Naive B cell (primary cell): ENCODE measurements at regions not wholly inside any gene's neighbourhood (a gene's known extent, or its start where the extent isn't known, plus 50 kb on each side); places are given as distances from the start of the nearest gene placed in this dataset.
"Not testable (repeated sequence)": the region's sequence is repeated elsewhere in the genome, so short reads cannot be mapped to it uniquely, and the experiment has no call there.

Experiments
- ATAC-seq, 2 donors: fragments of 150-1000 bp; cut with Tn5 transposase; 2 replicates each; pipeline ENCODE4 v1.10.0; 2021; ENCODE audit warnings: low read depth in 2 of 2, mild to moderate bottlenecking in 2 of 2, moderate library complexity in 2 of 2
- DNase-seq: peaks from one replicate; pipeline ENCODE4 v3.0.0; 2022
- H3K27ac Mint-ChIP-seq, 6 donors: one replicate each; pipeline ENCODE4 v1.8.0; 2020 to 2022; ENCODE audit warnings: mild to moderate bottlenecking in 6 of 6, mixed read lengths in 6 of 6, moderate library complexity in 5 of 6, inconsistent platforms in 2 of 6
- H3K27me3 Mint-ChIP-seq, 3 donors: one replicate each; pipeline ENCODE4 v1.8.0; 2021 to 2022; ENCODE audit warnings: mixed read lengths in 3 of 3, mild to moderate bottlenecking in 1 of 3
- H3K36me3 Mint-ChIP-seq, 2 donors: one replicate each; pipeline ENCODE4 v1.8.0; 2020 to 2022; ENCODE audit warnings: mixed read lengths in 2 of 2, inconsistent platforms in 1 of 2, mild to moderate bottlenecking in 1 of 2
- H3K4me1 Mint-ChIP-seq, 3 donors: one replicate each; pipeline ENCODE4 v1.8.0; 2020 to 2022; ENCODE audit warnings: mixed read lengths in 3 of 3, inconsistent platforms in 1 of 3, mild to moderate bottlenecking in 1 of 3, moderate library complexity in 1 of 3
- H3K4me3 Mint-ChIP-seq, 8 donors: one replicate each; pipeline ENCODE4 v1.8.0; 2020 to 2022; ENCODE audit warnings: mild to moderate bottlenecking in 8 of 8, mixed read lengths in 8 of 8, moderate library complexity in 8 of 8, inconsistent platforms in 2 of 8
- H3K9me3 Mint-ChIP-seq, 7 donors: one replicate each; pipeline ENCODE4 v1.8.0; 2020 to 2022; ENCODE audit warnings: mixed read lengths in 7 of 7, mild to moderate bottlenecking in 5 of 7, inconsistent platforms in 2 of 7, moderate library complexity in 1 of 7

DNA sequence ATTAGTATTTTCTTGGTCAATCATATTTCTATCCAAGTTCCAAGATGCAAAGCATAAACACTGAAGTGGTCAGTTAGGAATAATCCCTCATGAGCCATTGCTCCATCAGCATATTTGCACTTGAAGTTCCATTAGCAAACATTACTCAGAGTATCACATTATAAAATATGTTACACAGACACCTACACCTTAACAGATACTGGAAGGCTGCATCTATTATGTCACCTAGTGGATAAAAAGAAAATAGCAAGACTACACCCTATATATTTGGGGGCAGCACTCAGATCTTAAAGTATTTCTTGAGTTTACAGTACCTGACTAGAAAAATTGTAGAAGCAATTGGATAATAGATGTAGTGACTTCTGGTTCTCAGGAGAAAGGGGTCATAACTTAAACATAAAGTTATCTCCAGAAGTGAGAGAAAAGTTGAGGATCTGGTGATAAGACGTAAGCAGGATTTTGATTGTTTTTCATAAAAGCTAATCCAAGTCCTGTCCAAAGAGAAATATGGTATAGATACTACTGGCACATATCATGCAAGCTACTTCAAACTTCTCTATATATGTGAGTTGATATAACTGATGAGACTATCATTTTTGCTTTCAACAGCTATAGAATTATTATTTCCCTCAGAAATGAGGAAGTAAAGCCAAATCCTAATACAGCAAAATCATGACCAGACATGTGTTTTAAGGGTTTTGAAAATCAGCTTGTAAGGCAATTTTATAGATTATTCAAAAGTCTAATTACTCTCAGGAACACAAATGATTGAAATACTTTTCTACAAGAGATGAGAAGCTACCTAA, 422.2 kb downstream of the GBE1 start:
- ATAC-seq (no peak), DNase-seq (no peak)
- no peaks in the 10 kb centered on the region for H3K4me1 Mint-ChIP-seq
- no peaks in the 10 kb centered on the region for H3K9me3 Mint-ChIP-seq
- no peak overlapping the region for H3K4me3 Mint-ChIP-seq
- H3K36me3 Mint-ChIP-seq, result no peaks in the 10 kb centered on the region
- no peaks in the 10 kb centered on the region for H3K27me3 Mint-ChIP-seq
- no peak overlapping the region for H3K27ac Mint-ChIP-seq

DNA sequence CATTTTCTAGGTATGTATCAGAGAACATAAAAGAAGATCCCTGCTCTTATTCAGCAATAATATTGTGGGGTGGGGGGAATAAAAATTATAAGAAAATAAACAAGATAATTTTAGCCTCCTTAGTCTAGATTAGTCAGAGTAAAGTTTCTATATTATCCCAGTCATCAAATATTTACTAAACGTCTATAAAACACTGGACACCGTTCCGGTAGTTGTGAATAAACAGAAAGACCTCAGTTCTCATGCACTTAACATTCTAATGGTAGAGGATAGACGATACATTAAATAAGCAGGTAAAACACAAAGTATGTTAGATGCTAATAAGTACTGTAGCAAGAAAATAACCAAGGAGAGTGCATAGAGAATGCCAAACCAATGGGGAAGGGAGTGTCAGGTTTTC, 425.0 kb downstream of the GBE1 start:
- no peak overlapping the region for H3K4me3 Mint-ChIP-seq
- ATAC-seq, result no peak
- H3K9me3 Mint-ChIP-seq, result no peaks in the 10 kb centered on the region
- H3K36me3 Mint-ChIP-seq, result no peaks in the 10 kb centered on the region
- H3K4me1 Mint-ChIP-seq, result no peaks in the 10 kb centered on the region
- no peak for DNase-seq
- H3K27ac Mint-ChIP-seq, result no peak overlapping the region
- no peaks in the 10 kb centered on the region for H3K27me3 Mint-ChIP-seq

DNA sequence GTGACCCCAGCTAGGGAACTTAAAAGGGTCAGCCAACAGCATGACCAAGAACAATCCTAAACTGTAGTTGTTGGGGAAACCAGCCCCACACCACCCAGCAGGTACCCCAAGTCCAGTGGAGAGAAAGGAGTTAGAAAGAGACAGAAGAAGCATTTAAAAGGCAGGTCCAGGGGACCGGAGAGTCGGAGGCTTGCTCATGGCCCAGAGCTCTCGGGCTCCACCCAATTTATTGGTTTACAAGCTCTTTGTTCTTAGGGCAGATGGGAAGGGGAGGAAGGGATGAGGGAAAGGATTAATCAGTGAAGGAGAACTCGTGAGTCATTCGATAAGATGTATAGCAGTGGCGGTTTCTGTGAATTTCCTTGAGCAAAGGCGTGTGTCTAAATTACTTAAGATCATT, 431.6 kb downstream of the GBE1 start:
- H3K36me3 Mint-ChIP-seq, ATAC-seq, H3K27ac Mint-ChIP-seq, H3K4me3 Mint-ChIP-seq, H3K27me3 Mint-ChIP-seq, H3K4me1 Mint-ChIP-seq, H3K9me3 Mint-ChIP-seq, DNase-seq: not testable (repeated sequence)

DNA sequence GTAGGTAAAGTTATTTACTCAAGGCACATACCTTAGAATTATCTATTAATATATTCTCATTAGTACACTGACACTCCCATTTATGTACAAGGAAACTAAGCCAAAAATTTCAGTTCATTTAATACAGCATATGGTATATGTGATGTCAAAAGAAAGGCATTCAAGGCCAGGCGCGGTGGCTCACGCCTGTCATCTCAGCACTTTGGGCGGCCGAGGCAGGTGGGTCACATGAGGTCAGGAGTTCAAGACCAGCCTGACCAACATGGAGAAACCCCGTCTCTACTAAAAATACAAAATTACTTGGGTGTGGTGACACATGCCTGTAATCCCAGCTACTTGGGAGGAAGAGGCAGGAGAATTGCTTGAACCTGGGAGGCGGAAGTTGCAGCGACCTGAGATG, 435.2 kb downstream of the GBE1 start:
- H3K27ac Mint-ChIP-seq, result peak overlapping the region in 1 of 6 donors; percentile 75
- no peak overlapping the region for H3K4me3 Mint-ChIP-seq
- no peaks in the 10 kb centered on the region for H3K27me3 Mint-ChIP-seq
- no peak for ATAC-seq
- no peaks in the 10 kb centered on the region for H3K36me3 Mint-ChIP-seq
- H3K4me1 Mint-ChIP-seq, result no peaks in the 10 kb centered on the region
- peaks cover 0 to 4% (median 1%) of the 10 kb centered on the region in 7 donors for H3K9me3 Mint-ChIP-seq
- no peak for DNase-seq

- no peaks in the 10 kb centered on the region for H3K27me3 Mint-ChIP-seq
- ATAC-seq (no peak), DNase-seq (no peak)
- H3K36me3 Mint-ChIP-seq, result no peaks in the 10 kb centered on the region
- H3K4me3 Mint-ChIP-seq, result no peak overlapping the region
- no peaks in the 10 kb centered on the region for H3K4me1 Mint-ChIP-seq
- peaks cover 0 to 4% (median 0%) of the 10 kb centered on the region in 7 donors for H3K9me3 Mint-ChIP-seq
- H3K27ac Mint-ChIP-seq, result no peak overlapping the region
These were observed 440.6 kb downstream of the GBE1 start for GRCh38 chr3:81320862-81321261.

- DNase-seq, result no peak
- H3K9me3 Mint-ChIP-seq, result peaks cover 0 to 4% (median 0%) of the 10 kb centered on the region in 7 donors
- no peaks in the 10 kb centered on the region for H3K36me3 Mint-ChIP-seq
- no peak for ATAC-seq
- no peak overlapping the region for H3K27ac Mint-ChIP-seq
- H3K4me3 Mint-ChIP-seq, result no peak overlapping the region
- H3K4me1 Mint-ChIP-seq, result no peaks in the 10 kb centered on the region
- no peaks in the 10 kb centered on the region for H3K27me3 Mint-ChIP-seq
These were observed 446.4 kb downstream of the GBE1 start for GRCh38 chr3:81315030-81315429.

- Mint-ChIP-seq H3K27me3 (no peaks in the 10 kb centered on the region), H3K27ac (no peak overlapping the region), H3K4me1 (no peaks in the 10 kb centered on the region), H3K9me3 (no peaks in the 10 kb centered on the region), H3K4me3 (no peak overlapping the region), H3K36me3 (no peaks in the 10 kb centered on the region)
- DNase-seq, result no peak
- ATAC-seq, result no peak
These were observed 450.1 kb downstream of the GBE1 start for GRCh38 chr3:81311321-81311720.

DNA sequence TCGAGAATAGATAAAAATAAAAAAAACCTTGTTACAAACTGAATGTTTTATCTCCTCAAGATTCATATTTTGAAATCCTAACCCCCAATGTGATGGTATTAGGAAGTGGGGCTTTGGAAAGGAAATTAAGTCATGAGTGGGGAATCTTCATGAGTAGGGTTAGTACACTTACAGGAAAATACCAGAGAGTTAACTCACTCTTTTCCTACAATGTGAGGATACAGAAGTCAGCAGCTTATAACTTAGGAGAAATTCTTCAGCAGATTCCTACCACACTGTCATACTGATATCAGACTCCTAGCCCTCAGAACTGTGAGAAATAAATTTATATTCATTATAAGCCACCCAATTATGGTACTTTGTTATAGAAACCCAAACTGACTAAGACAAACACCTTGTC, 453.1 kb downstream of the GBE1 start:
- no peak for DNase-seq
- H3K9me3 Mint-ChIP-seq, result no peaks in the 10 kb centered on the region
- ATAC-seq, result no peak
- no peaks in the 10 kb centered on the region for H3K36me3 Mint-ChIP-seq
- no peak overlapping the region for H3K4me3 Mint-ChIP-seq
- no peaks in the 10 kb centered on the region for H3K27me3 Mint-ChIP-seq
- no peaks in the 10 kb centered on the region for H3K4me1 Mint-ChIP-seq
- H3K27ac Mint-ChIP-seq, result no peak overlapping the region

GRCh38 chr3:81307221-81307620, 454.2 kb downstream of the GBE1 start:
- Mint-ChIP-seq H3K36me3 (no peaks in the 10 kb centered on the region), H3K9me3 (no peaks in the 10 kb centered on the region), H3K27me3 (no peaks in the 10 kb centered on the region), H3K27ac (no peak overlapping the region), H3K4me3 (no peak overlapping the region), H3K4me1 (no peaks in the 10 kb centered on the region)
- ATAC-seq (no peak), DNase-seq (no peak)

- ATAC-seq, result no peak
- H3K9me3 Mint-ChIP-seq, result no peaks in the 10 kb centered on the region
- no peak overlapping the region for H3K27ac Mint-ChIP-seq
- H3K36me3 Mint-ChIP-seq, result no peaks in the 10 kb centered on the region
- H3K4me3 Mint-ChIP-seq, result no peak overlapping the region
- no peaks in the 10 kb centered on the region for H3K4me1 Mint-ChIP-seq
- no peak for DNase-seq
- peaks cover 0 to 3% (median 0%) of the 10 kb centered on the region in 3 donors for H3K27me3 Mint-ChIP-seq
These were observed 458.1 kb downstream of the GBE1 start for GRCh38 chr3:81303321-81303720.

- H3K4me1 Mint-ChIP-seq, result no peaks in the 10 kb centered on the region
- DNase-seq (no peak), ATAC-seq (no peak)
- no peak overlapping the region for H3K27ac Mint-ChIP-seq
- H3K36me3 Mint-ChIP-seq, result no peaks in the 10 kb centered on the region
- H3K4me3 Mint-ChIP-seq, result no peak overlapping the region
- peaks cover 0 to 3% (median 0%) of the 10 kb centered on the region in 3 donors for H3K27me3 Mint-ChIP-seq
- H3K9me3 Mint-ChIP-seq, result no peaks in the 10 kb centered on the region
These were observed 459.4 kb downstream of the GBE1 start for GRCh38 chr3:81302045-81302444.

GRCh38 chr3:81301230-81301629, 460.2 kb downstream of the GBE1 start:
- DNase-seq (no peak), ATAC-seq (no peak)
- Mint-ChIP-seq H3K4me1 (no peaks in the 10 kb centered on the region), H3K27ac (no peak overlapping the region), H3K9me3 (no peaks in the 10 kb centered on the region), H3K27me3 (peaks cover 0 to 3% (median 0%) of the 10 kb centered on the region in 3 donors), H3K36me3 (no peaks in the 10 kb centered on the region), H3K4me3 (no peak overlapping the region)

- Mint-ChIP-seq H3K36me3 (no peaks in the 10 kb centered on the region), H3K27ac (no peak overlapping the region), H3K9me3 (no peaks in the 10 kb centered on the region), H3K4me1 (no peaks in the 10 kb centered on the region), H3K4me3 (no peak overlapping the region), H3K27me3 (peaks cover 0 to 3% (median 0%) of the 10 kb centered on the region in 3 donors)
- ATAC-seq, result no peak
- no peak for DNase-seq
These were observed 461.0 kb downstream of the GBE1 start for GRCh38 chr3:81300324-81300927.

DNA sequence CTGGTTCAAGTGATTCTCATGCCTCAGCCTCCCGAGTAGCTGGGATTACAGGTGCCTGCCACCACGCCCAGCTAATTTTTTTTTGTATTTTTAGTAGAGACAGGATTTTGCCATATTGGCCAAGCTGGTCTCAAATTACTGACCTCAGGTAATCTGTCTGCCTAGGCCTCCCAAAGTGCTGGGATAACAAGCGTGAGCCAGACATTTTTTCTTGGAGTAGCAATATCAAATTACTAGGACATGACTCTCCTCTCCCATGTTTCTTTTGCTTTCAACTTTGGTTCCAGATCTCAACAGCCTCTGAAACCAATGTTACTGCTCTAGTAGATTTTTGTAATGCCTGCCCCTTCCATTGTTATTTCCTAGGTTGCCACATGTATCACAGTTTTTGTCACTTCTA, 462.0 kb downstream of the GBE1 start:
- no peak for DNase-seq
- no peak for ATAC-seq
- no peak overlapping the region for H3K27ac Mint-ChIP-seq
- no peaks in the 10 kb centered on the region for H3K4me1 Mint-ChIP-seq
- H3K9me3 Mint-ChIP-seq, result no peaks in the 10 kb centered on the region
- no peaks in the 10 kb centered on the region for H3K36me3 Mint-ChIP-seq
- peaks cover 0 to 3% (median 0%) of the 10 kb centered on the region in 3 donors for H3K27me3 Mint-ChIP-seq
- H3K4me3 Mint-ChIP-seq, result no peak overlapping the region
